Immature natural killer cell (primary cell): ENCODE measurements at regions not wholly inside any gene's neighbourhood (a gene's known extent, or its start where the extent isn't known, plus 50 kb on each side); places are given as distances from the start of the nearest gene placed in this dataset.

Experiments
- DNase-seq, 3 donors: peaks; one replicate each; pipeline ENCODE4 v3.0.0; 2022; ENCODE audit warnings: mixed read lengths in 1 of 3
- H3K27ac Mint-ChIP-seq, 6 donors: one replicate each; pipeline ENCODE4 v1.8.0; 2020; ENCODE audit warnings: mixed read lengths in 6 of 6, mild to moderate bottlenecking in 5 of 6, inconsistent platforms in 4 of 6, moderate library complexity in 3 of 6
- H3K27me3 Mint-ChIP-seq, 3 donors: one replicate each; pipeline ENCODE4 v1.8.0; 2020 to 2021; ENCODE audit warnings: low read depth in 3 of 3, mild to moderate bottlenecking in 3 of 3, mixed read lengths in 3 of 3, moderate library complexity in 3 of 3, inconsistent platforms in 1 of 3
- H3K36me3 Mint-ChIP-seq, 3 donors: one replicate each; pipeline ENCODE4 v1.8.0; 2020; ENCODE audit warnings: mixed read lengths in 3 of 3, inconsistent platforms in 2 of 3, mild to moderate bottlenecking in 2 of 3
- H3K4me1 Mint-ChIP-seq, 2 donors: one replicate each; pipeline ENCODE4 v1.8.0; 2020; ENCODE audit warnings: inconsistent platforms in 2 of 2, mild to moderate bottlenecking in 2 of 2, mixed read lengths in 2 of 2, moderate library complexity in 1 of 2
- H3K4me3 Mint-ChIP-seq, 5 donors: one replicate each; pipeline ENCODE4 v1.8.0; 2020; ENCODE audit warnings: mild to moderate bottlenecking in 5 of 5, mixed read lengths in 5 of 5, inconsistent platforms in 3 of 5, moderate library complexity in 3 of 5
- H3K9me3 Mint-ChIP-seq, 6 donors: one replicate each; pipeline ENCODE4 v1.8.0; 2020; ENCODE audit warnings: mild to moderate bottlenecking in 6 of 6, mixed read lengths in 6 of 6, inconsistent platforms in 4 of 6, moderate library complexity in 3 of 6

GRCh38 chr13:73413656-73414055 lies 354.9 kb downstream of the KLF5 start:
- DNase-seq, result no peak
- Mint-ChIP-seq H3K27me3 (peaks cover 0 to 2% (median 0%) of the 10 kb centered on the region in 3 donors), H3K4me3 (no peak overlapping the region), H3K36me3 (no peaks in the 10 kb centered on the region), H3K9me3 (no peaks in the 10 kb centered on the region), H3K27ac (no peak overlapping the region), H3K4me1 (no peaks in the 10 kb centered on the region)

DNA sequence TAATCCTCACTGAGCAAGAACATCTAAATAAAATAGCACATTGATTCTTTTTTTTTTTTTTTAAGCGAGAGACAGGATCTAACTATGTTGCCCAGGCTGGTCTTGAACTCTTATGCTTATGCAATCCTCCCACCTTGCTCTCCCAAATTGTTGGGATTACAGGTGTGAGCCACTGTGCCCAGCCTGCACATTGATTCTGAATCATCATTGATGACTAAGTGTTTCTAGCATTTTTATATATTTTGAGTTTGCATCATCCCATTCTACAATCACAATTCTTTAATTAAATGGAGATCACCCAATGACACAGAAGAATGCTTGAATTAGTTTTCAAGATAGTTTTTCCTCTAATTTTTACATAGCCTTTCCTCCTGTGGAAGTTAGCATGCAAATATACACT lies 354.1 kb downstream of the KLF5 start:
- Mint-ChIP-seq H3K27ac (no peak overlapping the region), H3K4me3 (no peak overlapping the region), H3K36me3 (no peaks in the 10 kb centered on the region), H3K4me1 (no peaks in the 10 kb centered on the region), H3K9me3 (no peaks in the 10 kb centered on the region), H3K27me3 (peaks cover 0 to 2% (median 2%) of the 10 kb centered on the region in 3 donors)
- DNase-seq, result no peak

DNA sequence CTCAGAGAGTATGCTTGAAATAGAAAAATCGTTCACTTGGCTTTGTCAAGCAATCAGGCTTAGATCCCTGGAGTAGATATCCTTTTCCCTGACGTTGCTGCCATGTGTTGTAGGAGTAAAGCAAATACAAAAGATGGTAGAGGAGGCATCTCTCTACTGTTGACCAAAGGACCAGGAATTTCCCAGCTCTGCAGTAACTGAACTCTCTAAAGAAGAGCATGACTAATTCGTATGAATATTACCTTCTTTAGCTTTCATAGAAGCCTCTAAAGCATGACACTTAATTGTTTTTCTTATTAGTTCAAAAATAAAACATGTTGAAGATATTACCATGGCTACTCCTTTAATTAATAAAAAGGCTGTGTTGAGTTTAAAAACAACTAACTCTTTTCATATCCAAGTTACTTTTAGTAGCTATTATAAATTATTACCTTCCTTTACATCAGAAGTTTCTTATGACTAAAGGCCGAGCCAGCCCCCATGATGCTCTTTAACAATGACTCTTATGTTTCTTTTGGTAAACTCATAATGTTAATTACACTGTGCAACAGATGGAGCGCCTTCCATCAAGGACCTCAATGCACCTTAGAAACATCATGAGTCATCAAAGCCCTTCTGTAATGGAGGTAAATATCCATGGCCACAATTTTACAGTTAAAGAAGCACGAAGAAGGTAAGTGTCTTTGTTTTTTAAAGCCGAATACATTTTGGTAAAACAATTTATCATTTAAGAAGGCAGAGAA lies 352.4 kb downstream of the KLF5 start:
- H3K4me1 Mint-ChIP-seq, result no peaks in the 10 kb centered on the region
- H3K9me3 Mint-ChIP-seq, result no peaks in the 10 kb centered on the region
- H3K27ac Mint-ChIP-seq, result no peak overlapping the region
- no peak overlapping the region for H3K4me3 Mint-ChIP-seq
- H3K27me3 Mint-ChIP-seq, result peaks cover 0 to 4% (median 2%) of the 10 kb centered on the region in 3 donors
- DNase-seq, result no peak
- no peaks in the 10 kb centered on the region for H3K36me3 Mint-ChIP-seq

GRCh38 chr13:73406454-73406853 lies 347.6 kb downstream of the KLF5 start:
- H3K36me3 Mint-ChIP-seq, result no peaks in the 10 kb centered on the region
- H3K9me3 Mint-ChIP-seq, result no peaks in the 10 kb centered on the region
- peaks cover 0 to 2% (median 2%) of the 10 kb centered on the region in 3 donors for H3K27me3 Mint-ChIP-seq
- H3K4me1 Mint-ChIP-seq, result no peaks in the 10 kb centered on the region
- H3K4me3 Mint-ChIP-seq, result no peak overlapping the region
- no peak overlapping the region for H3K27ac Mint-ChIP-seq
- no peak for DNase-seq

DNA sequence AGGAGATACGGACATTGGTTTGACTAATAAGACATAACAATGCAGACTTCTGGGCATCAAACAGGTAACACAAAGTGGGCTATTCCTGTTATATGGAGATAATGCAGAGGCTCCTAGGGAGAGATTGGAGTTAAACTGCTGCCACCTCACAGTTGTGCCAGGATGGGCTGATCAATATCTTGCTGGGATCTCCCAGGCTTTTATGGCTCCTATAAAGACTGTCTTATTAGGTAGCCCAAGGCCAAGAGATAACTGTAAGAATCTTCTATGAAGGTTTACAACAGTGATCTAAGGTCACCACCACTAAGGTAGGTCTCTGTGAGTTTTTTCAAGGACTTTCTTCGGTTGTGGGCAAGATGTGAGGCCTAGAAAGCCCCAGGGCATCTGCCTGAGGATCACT lies 345.8 kb downstream of the KLF5 start:
- Mint-ChIP-seq H3K27me3 (peaks cover 0 to 2% (median 2%) of the 10 kb centered on the region in 3 donors), H3K27ac (no peak overlapping the region), H3K36me3 (no peaks in the 10 kb centered on the region), H3K4me1 (no peaks in the 10 kb centered on the region), H3K9me3 (no peaks in the 10 kb centered on the region), H3K4me3 (no peak overlapping the region)
- DNase-seq, result no peak

DNA sequence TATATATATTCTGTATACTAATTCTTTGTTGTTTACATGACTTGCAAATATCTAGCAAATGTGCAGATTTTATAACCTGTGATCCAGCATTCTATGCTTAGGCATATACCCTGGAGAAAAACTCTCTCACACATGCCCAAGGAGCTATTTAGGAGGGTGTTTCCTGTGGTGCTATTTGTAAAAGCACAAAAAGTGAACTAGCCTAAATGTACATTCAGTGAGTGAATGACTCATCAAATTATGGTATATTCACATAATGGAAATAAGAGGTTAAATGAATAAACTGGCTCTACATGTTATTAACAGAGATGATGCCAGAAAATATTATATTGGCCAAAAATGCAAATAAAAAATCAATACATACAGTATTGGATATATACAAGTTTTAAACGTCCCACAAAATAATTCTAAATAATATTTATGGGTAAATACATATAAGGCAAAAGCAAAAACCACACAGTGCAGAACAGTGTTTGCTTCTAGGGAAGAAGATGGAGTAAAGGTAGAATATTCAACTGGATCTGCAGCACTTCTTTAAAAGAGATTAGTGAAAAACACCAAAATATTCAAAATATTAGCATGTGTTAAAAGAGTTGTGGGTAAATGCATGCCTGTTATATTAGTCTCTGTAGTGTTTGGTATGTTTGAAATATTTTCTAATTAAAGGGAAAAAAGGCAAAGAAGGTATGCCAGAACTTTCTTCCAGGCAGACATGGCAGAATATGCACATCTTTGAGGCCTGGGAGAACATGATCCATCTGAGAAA lies 344.7 kb downstream of the KLF5 start:
- H3K36me3 Mint-ChIP-seq, result no peaks in the 10 kb centered on the region
- no peaks in the 10 kb centered on the region for H3K4me1 Mint-ChIP-seq
- H3K27ac Mint-ChIP-seq, result no peak overlapping the region
- DNase-seq, result no peak
- H3K4me3 Mint-ChIP-seq, result no peak overlapping the region
- peaks cover 0 to 2% (median 1%) of the 10 kb centered on the region in 3 donors for H3K27me3 Mint-ChIP-seq
- no peaks in the 10 kb centered on the region for H3K9me3 Mint-ChIP-seq

DNA sequence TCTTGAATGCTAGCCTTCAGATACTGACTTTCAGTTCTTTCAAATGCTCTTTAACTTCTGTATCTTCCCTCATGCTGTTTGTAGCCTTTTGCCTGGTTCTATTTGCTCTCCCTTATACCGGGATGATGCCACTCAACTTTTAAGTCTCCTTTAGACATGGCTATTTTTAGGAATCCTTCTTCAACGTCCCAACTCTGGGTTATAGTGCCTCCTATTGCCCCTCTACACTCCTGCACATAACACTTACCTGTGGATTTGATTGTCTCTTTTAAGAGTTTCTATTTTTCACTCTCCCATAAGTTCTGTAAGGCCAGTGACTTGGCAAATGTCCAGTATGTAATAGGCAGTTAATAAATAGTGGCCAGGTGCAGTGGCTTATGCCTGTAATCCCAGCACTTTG lies 343.0 kb downstream of the KLF5 start:
- Mint-ChIP-seq H3K27me3 (no peaks in the 10 kb centered on the region), H3K36me3 (no peaks in the 10 kb centered on the region), H3K4me1 (no peaks in the 10 kb centered on the region), H3K9me3 (no peaks in the 10 kb centered on the region), H3K4me3 (no peak overlapping the region), H3K27ac (no peak overlapping the region)
- no peak for DNase-seq

DNA sequence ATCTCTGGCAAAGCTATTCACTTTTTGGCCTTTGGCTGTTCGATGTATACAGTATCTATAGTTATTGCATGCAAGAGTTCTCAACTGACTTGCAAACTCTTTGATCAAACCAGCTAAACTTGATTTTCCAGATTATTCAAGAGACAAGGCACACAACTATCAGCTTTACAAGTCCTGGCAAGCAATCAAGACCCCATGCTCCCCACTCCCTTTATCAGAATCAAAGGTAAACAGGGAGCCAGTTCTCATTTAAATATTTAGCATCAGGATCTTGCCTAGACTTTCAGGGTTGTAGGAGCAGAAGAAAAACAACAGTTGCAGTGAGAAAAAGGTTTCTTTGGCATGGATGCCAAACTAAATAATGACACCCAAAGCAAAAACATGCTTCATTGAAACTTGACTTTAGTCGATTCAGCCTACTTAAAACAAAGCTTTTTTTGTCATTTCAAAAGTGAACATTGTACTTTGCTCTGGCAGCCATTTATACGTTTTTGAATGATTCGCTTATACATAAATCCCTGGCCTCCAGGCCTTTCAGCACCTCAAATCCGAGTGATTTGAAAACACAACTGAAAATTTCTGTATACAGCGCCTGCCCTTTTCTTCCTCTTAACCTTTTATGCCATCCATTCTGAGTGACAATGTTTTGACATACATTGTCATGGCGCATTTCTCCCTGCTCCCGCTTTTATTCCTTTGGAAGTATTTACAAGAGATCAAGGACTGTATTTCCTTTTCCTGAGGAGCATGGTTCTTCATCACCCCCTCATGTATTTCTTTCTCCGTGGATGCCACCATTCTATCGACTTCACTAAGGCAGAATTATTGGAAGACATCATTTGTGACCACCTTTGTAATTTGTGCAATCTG lies 340.8 kb downstream of the KLF5 start:
- H3K27me3 Mint-ChIP-seq, result peaks cover 0 to 4% (median 0%) of the 10 kb centered on the region in 3 donors
- no peaks in the 10 kb centered on the region for H3K36me3 Mint-ChIP-seq
- no peak overlapping the region for H3K4me3 Mint-ChIP-seq
- no peak overlapping the region for H3K27ac Mint-ChIP-seq
- no peak for DNase-seq
- H3K4me1 Mint-ChIP-seq, result no peaks in the 10 kb centered on the region
- no peaks in the 10 kb centered on the region for H3K9me3 Mint-ChIP-seq

GRCh38 chr13:73397496-73398305 lies 338.9 kb downstream of the KLF5 start:
- Mint-ChIP-seq H3K36me3 (no peaks in the 10 kb centered on the region), H3K4me1 (no peaks in the 10 kb centered on the region), H3K27me3 (peaks cover 0 to 7% (median 2%) of the 10 kb centered on the region in 3 donors), H3K27ac (no peak overlapping the region), H3K4me3 (no peak overlapping the region), H3K9me3 (no peaks in the 10 kb centered on the region)
- DNase-seq, result no peak

DNA sequence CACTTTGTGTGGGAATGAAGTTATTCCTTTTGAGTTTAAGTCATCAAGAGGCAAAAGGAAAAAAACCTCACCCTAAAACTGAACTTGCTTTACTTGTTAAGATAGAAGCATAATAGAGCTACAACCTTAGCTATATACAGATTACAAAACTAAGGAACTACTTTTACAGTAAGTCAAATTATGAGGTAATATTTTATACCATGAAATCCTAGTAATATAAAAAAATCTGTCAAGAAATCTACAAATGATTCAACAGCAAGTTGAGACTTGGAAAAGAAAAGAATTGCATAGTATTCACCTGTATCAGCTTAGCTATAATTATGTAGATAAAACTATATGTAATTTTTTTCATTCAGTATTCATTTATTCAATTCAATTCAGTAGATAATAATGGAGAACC lies 335.3 kb downstream of the KLF5 start:
- Mint-ChIP-seq H3K9me3 (peaks cover 0 to 6% (median 0%) of the 10 kb centered on the region in 6 donors), H3K4me3 (no peak overlapping the region), H3K27ac (no peak overlapping the region), H3K4me1 (no peaks in the 10 kb centered on the region), H3K27me3 (peaks cover 2 to 8% (median 4%) of the 10 kb centered on the region in 3 donors), H3K36me3 (no peaks in the 10 kb centered on the region)
- no peak for DNase-seq

GRCh38 chr13:73390100-73390499 lies 331.3 kb downstream of the KLF5 start:
- Mint-ChIP-seq H3K9me3 (peaks cover 0 to 6% (median 0%) of the 10 kb centered on the region in 6 donors), H3K4me3 (no peak overlapping the region), H3K4me1 (no peaks in the 10 kb centered on the region), H3K27ac (no peak overlapping the region), H3K36me3 (no peaks in the 10 kb centered on the region), H3K27me3 (peaks cover 2 to 5% (median 4%) of the 10 kb centered on the region in 3 donors)
- DNase-seq, result no peak

DNA sequence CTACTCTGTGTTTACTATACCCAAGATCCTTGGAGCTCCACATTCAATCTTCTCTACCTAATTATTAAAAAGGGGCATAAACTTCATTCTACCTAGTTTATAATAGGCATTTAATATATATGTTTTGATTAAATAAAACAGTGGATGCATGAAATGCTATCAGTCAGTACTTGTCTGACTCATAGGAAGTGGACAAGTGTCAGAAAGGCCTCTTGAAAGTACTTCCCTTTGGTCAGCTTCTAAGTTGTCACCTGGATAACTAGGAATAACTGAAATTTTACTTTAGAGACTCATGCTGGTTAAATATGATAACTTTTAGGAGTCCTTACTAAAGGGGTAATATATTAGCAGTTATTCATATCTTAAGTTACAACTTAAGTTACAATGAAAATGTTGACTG lies 329.8 kb downstream of the KLF5 start:
- Mint-ChIP-seq H3K4me3 (no peak overlapping the region), H3K9me3 (peaks cover 0 to 7% (median 0%) of the 10 kb centered on the region in 6 donors), H3K27ac (no peak overlapping the region), H3K27me3 (peaks cover 2 to 4% (median 2%) of the 10 kb centered on the region in 3 donors), H3K4me1 (no peaks in the 10 kb centered on the region), H3K36me3 (no peaks in the 10 kb centered on the region)
- DNase-seq, result no peak

DNA sequence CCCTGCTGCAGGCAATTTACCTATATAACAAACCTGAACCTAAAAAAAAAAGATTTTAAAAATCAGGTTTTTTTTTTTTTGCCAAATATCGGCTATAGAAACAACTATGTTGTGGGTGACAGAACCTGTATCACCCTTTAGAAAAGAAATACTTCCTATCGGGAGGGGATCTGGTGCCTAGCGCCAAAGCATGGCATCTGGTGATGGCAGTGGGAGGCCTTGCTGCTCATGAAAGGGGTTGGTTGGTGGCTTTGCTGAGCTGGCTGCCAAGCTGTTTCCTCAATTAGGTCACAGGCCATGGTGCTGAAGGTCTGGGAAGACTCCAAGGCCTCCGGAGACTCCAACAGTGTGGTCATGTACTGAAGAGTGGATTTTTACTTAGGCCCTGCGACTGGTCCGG lies 328.5 kb downstream of the KLF5 start:
- peaks cover 0 to 7% (median 0%) of the 10 kb centered on the region in 6 donors for H3K9me3 Mint-ChIP-seq
- H3K4me1 Mint-ChIP-seq, result no peaks in the 10 kb centered on the region
- no peak overlapping the region for H3K4me3 Mint-ChIP-seq
- DNase-seq, result no peak
- H3K36me3 Mint-ChIP-seq, result no peaks in the 10 kb centered on the region
- H3K27me3 Mint-ChIP-seq, result peaks cover 0 to 4% (median 2%) of the 10 kb centered on the region in 3 donors
- H3K27ac Mint-ChIP-seq, result no peak overlapping the region
